ENCODE measurements at regions not wholly inside any gene's neighbourhood (a gene's known extent, or its start where the extent isn't known, plus 50 kb on each side); places are given as distances from the start of the nearest gene placed in this dataset.

DNA sequence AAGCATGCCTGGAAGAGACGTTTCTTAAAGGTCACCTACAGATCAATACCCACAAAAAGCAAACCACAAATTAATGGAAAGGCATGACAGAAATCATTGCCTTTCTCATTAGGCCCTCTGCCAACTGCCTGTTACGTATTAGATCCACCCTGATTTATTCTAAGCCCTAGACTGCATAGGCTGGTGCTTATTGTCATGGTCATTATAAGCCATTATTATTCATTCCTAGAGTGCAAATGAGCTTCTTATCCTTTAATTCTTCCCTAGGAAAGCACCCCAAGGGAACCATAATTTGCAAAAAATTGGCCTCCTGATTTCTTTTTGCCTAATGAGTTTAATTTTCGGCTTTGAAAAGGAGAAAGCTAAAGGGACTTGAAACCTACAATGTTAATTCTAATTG, 184.2 kb upstream of the GPRIN3 start:
- TF ChIP-seq, protein P1, sequence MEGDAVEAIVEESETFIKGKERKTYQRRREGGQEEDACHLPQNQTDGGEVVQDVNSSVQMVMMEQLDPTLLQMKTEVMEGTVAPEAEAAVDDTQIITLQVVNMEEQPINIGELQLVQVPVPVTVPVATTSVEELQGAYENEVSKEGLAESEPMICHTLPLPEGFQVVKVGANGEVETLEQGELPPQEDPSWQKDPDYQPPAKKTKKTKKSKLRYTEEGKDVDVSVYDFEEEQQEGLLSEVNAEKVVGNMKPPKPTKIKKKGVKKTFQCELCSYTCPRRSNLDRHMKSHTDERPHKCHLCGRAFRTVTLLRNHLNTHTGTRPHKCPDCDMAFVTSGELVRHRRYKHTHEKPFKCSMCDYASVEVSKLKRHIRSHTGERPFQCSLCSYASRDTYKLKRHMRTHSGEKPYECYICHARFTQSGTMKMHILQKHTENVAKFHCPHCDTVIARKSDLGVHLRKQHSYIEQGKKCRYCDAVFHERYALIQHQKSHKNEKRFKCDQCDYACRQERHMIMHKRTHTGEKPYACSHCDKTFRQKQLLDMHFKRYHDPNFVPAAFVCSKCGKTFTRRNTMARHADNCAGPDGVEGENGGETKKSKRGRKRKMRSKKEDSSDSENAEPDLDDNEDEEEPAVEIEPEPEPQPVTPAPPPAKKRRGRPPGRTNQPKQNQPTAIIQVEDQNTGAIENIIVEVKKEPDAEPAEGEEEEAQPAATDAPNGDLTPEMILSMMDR (IDR thresholded peaks at IDR 0.05): no peak
- no peak for TF ChIP-seq EZH2phosphoT487 (IDR thresholded peaks at IDR 0.05)

Data from neural progenitor cell (in vitro differentiated cells).